MM.1S (cell line): ENCODE measurements at regions not wholly inside any gene's neighbourhood (a gene's known extent, or its start where the extent isn't known, plus 50 kb on each side); places are given as distances from the start of the nearest gene placed in this dataset.

Experiments
- CTCF ChIP-seq: fragments of 300-600 bp; sonication (generic); IDR thresholded peaks from 2 replicates; pipeline ENCODE4 v1.5.1; 2016; ENCODE audit warnings: antibody characterized with exemption, low read length, mixed read lengths
- EZH2 ChIP-seq: fragments of 300-600 bp; sonication (generic); optimal IDR thresholded peaks from 2 replicates; pipeline ENCODE3; 2017; ENCODE audit warnings: low read depth, mild to moderate bottlenecking, antibody characterized with exemption, low read length, mixed read lengths

GRCh38 chr1:191438979-191439378 lies 719.3 kb upstream of the RGS18 start:
- TF ChIP-seq CTCF (no peak), EZH2 (no peak)
